ENCODE measurements at regions not wholly inside any gene's neighbourhood (a gene's known extent, or its start where the extent isn't known, plus 50 kb on each side); places are given as distances from the start of the nearest gene placed in this dataset.

DNA sequence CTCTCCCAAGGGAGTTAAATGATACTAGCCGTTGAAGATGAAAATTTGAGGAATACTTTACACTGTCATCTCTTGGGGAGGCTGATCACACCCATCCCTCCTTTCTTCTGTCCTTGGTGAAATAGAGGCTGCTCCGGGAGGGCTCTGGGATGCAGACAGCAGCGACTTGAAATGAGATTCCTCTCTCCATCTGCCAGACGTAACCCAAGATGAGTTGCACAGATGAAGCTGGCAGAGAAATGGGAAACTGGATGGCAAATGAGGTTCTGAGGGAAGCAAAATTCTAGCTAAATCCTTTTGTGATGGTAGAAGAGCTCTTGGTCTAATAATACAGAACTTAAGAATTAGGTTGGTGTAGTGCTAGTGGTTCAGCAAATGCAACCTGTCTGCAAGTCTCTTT, 201.4 kb downstream of the AASDH start:
- TF ChIP-seq, protein P1, sequence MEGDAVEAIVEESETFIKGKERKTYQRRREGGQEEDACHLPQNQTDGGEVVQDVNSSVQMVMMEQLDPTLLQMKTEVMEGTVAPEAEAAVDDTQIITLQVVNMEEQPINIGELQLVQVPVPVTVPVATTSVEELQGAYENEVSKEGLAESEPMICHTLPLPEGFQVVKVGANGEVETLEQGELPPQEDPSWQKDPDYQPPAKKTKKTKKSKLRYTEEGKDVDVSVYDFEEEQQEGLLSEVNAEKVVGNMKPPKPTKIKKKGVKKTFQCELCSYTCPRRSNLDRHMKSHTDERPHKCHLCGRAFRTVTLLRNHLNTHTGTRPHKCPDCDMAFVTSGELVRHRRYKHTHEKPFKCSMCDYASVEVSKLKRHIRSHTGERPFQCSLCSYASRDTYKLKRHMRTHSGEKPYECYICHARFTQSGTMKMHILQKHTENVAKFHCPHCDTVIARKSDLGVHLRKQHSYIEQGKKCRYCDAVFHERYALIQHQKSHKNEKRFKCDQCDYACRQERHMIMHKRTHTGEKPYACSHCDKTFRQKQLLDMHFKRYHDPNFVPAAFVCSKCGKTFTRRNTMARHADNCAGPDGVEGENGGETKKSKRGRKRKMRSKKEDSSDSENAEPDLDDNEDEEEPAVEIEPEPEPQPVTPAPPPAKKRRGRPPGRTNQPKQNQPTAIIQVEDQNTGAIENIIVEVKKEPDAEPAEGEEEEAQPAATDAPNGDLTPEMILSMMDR (IDR thresholded peaks at IDR 0.05), result no peak
- TF ChIP-seq POLR2A (IDR thresholded peaks at IDR 0.05) (no peak), POLR2AphosphoS5 (IDR thresholded peaks at IDR 0.05) (no peak)
- no peak for DNase-seq (ENCODE audit: low spot score in 2 of 2)
- Histone ChIP-seq H3K4me3 (no peak overlapping the region), H3K4me1 (no peaks in the 10 kb centered on the region), H3K27ac (no peak overlapping the region), H3K36me3 (no peaks in the 10 kb centered on the region), H3K9me3 (peaks cover 0 to under 1% of the 10 kb centered on the region in 2 donors), H3K27me3 (no peaks in the 10 kb centered on the region)
- intact Hi-C loops (cut with DNase I; ENCODE audit: low total_unique reads), result loop anchor here (2.0 kb wide), 1 partner anchor 55 kb away; no protein-coding TSS in a partner anchor

DNA sequence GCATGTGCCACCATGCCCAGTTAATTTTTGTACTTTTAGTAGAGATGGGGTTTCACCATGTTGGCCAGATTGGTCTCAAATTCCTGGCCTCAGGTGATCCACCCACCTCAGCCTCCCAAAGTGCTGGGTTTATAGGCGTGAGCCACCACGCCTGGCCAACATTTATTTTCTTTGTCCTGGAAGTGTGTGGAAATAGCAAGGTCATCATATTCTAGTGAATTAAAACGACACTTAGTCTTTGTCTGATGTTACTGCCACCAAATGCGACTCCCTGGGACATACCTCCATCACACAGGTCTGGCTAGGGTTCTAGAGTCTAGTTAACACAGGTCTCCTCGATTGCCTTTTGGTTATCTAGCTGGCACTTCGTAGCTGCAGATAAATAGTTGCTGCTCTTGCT, 203.1 kb downstream of the AASDH start:
- H3K27ac ChIP-seq, result no peak overlapping the region
- no peaks in the 10 kb centered on the region for H3K27me3 ChIP-seq
- intact Hi-C loops (cut with DNase I; ENCODE audit: low total_unique reads), result no loop called here
- DNase-seq (ENCODE audit: low spot score in 2 of 2), result no peak
- TF ChIP-seq, protein P1 (IDR thresholded peaks at IDR 0.05), result no peak
- no peak for TF ChIP-seq POLR2AphosphoS5 (IDR thresholded peaks at IDR 0.05)
- no peak for TF ChIP-seq POLR2A (IDR thresholded peaks at IDR 0.05)
- H3K9me3 ChIP-seq, result no peaks in the 10 kb centered on the region
- no peaks in the 10 kb centered on the region for H3K36me3 ChIP-seq
- H3K4me1 ChIP-seq, result no peaks in the 10 kb centered on the region
- no peak overlapping the region for H3K4me3 ChIP-seq

- no peak for TF ChIP-seq POLR2AphosphoS5 (IDR thresholded peaks at IDR 0.05)
- TF ChIP-seq, protein P1 (IDR thresholded peaks at IDR 0.05), result no peak
- TF ChIP-seq POLR2A (IDR thresholded peaks at IDR 0.05), result no peak
- Histone ChIP-seq H3K36me3 (no peaks in the 10 kb centered on the region), H3K9me3 (no peaks in the 10 kb centered on the region), H3K4me3 (no peak overlapping the region), H3K4me1 (no peaks in the 10 kb centered on the region), H3K27me3 (no peaks in the 10 kb centered on the region), H3K27ac (no peak overlapping the region)
- intact Hi-C loops (cut with DNase I; ENCODE audit: low total_unique reads), result no loop called here
- DNase-seq (ENCODE audit: low spot score in 2 of 2), result no peak
Observed at GRCh38 chr4:56183344-56183959, 203.8 kb downstream of the AASDH start.

DNA sequence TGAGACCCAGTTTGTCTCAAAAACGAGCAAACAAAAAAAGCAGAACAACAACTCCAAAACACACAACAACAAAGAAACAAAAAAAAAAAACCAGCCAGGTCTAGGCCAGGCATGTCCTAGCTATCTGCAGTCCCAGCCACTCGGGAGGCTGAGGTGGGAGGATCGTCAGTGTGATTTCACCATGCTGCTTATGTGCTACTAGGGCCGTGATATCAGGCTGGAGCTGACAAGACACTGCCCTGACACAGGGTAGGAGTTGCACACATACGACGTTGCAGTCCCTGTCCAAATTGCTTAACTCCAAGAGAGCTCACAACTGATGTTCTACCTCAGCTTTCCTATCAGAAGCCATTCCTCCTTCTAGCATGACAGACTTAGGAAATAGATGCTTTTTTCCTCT, 204.9 kb downstream of the AASDH start:
- Histone ChIP-seq H3K27me3 (no peaks in the 10 kb centered on the region), H3K4me1 (no peaks in the 10 kb centered on the region), H3K36me3 (no peaks in the 10 kb centered on the region), H3K9me3 (peaks cover 0 to under 1% of the 10 kb centered on the region in 2 donors), H3K4me3 (no peak overlapping the region), H3K27ac (no peak overlapping the region)
- intact Hi-C loops (cut with DNase I; ENCODE audit: low total_unique reads), result no loop called here
- TF ChIP-seq POLR2AphosphoS5 (IDR thresholded peaks at IDR 0.05) (no peak), POLR2A (IDR thresholded peaks at IDR 0.05) (no peak)
- TF ChIP-seq, protein P1 (IDR thresholded peaks at IDR 0.05), result no peak
- DNase-seq (ENCODE audit: low spot score in 2 of 2), result no peak

DNA sequence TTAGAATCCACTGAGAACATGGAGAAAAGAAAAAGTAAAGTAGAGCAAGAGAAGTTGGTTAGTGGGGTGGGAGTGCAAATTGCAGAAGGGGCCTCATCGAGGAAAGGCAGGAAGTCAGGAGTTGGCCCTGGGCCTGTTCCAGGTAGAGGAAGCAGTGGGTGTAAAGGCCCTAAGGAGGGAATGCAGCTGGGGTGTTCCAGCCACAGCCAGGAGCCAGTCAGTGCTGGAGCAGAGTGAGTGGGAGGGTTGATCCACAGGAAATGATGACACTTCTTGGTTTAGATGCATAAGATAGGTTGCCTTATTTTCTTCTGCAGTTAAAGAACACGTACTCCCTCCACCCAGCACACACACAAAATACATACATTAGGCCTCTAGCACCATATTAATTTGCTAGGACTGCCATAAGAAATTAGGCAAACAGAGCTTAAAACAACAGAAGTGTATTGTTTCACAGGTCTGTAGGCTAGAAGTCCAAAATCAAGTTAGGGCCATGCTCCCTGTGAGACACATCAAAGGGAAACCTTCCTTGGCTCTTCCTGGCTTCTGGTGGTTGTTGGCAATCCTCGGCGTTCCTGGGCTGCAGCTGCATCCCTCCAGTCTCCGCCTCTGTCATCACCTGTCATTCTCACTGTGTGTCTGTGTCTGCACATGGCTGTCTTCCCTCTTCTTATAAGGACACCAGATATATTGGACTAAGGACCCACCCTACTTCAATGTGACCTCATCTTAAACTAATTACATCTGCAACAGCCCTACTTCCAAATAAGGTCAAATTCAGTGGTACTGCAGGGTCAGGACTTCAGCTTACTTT, 205.9 kb downstream of the AASDH start:
- no peak for DNase-seq (ENCODE audit: low spot score in 2 of 2)
- H3K4me1 ChIP-seq, result no peaks in the 10 kb centered on the region
- no peak overlapping the region for H3K4me3 ChIP-seq
- peaks cover 0 to 6% of the 10 kb centered on the region in 2 donors for H3K9me3 ChIP-seq
- H3K36me3 ChIP-seq, result no peaks in the 10 kb centered on the region
- no peaks in the 10 kb centered on the region for H3K27me3 ChIP-seq
- H3K27ac ChIP-seq, result no peak overlapping the region
- intact Hi-C loops (cut with DNase I; ENCODE audit: low total_unique reads), result no loop called here
- TF ChIP-seq POLR2A (IDR thresholded peaks at IDR 0.05), result no peak
- TF ChIP-seq, protein P1 (IDR thresholded peaks at IDR 0.05), result no peak
- no peak for TF ChIP-seq POLR2AphosphoS5 (IDR thresholded peaks at IDR 0.05)
